Activated effector memory CD4-positive, alpha-beta T cell treated with anti-CD3 and anti-CD28 coated beads, Interleukin-2, amount 50 U/mL, for 16 hours (primary cell): ENCODE measurements at regions not wholly inside any gene's neighbourhood (a gene's known extent, or its start where the extent isn't known, plus 50 kb on each side); places are given as distances from the start of the nearest gene placed in this dataset.

Experiments
- DNase-seq: peaks from one replicate; pipeline ENCODE4 v3.0.0-alpha.2; 2020

- DNase-seq, result no peak
These were observed 274.1 kb upstream of the TENM3 start for GRCh38 chr4:181969151-181969550.

- DNase-seq, result no peak
These were observed 272.8 kb upstream of the TENM3 start for GRCh38 chr4:181970366-181970765.

DNA sequence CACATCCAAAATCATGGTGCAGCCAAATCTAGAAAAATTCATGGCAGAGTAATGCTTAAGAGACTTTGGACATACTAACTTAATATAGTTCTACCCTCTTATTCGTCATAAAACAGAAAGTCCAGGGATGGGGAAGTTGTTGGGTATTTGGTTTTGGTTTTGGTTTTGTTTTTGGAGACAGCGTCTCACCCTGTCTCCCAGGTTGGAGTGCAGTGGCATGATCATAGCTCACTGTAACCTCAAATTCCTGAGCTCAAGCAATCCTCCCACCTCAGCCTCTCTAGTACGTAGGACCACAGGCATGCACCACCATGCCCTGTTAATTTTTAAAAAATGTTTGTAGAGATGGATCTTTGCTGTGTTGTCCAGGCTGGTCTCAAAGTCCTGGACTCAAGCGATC lies 271.8 kb upstream of the TENM3 start:
- no peak for DNase-seq

- DNase-seq, result no peak
These were observed 271.2 kb upstream of the TENM3 start for GRCh38 chr4:181971973-181972372.

GRCh38 chr4:181976764-181977163 lies 266.4 kb upstream of the TENM3 start:
- no peak for DNase-seq

- no peak for DNase-seq
These were observed 260.8 kb upstream of the TENM3 start for GRCh38 chr4:181982437-181982836.

- DNase-seq, result no peak
These were observed 260.3 kb upstream of the TENM3 start for GRCh38 chr4:181982856-181983255.

DNA sequence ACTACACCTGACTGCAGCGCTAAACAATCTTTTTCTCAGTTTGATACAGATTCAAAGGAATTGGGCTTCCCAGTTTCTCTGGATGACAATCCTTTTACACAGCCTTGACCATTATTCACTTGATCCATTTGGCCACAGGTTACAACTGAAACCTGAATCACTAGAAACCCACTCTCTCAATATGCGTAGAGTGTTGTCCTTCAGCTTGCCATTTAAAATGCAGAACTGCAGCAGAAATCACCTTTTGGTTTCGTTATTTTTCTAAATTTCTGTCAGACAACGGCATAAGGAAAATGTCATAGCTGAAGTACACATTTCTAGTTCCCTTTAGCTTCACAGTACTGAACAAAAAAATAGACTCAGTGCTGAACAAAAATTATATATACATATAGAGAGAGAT lies 255.8 kb upstream of the TENM3 start:
- DNase-seq, result no peak

DNA sequence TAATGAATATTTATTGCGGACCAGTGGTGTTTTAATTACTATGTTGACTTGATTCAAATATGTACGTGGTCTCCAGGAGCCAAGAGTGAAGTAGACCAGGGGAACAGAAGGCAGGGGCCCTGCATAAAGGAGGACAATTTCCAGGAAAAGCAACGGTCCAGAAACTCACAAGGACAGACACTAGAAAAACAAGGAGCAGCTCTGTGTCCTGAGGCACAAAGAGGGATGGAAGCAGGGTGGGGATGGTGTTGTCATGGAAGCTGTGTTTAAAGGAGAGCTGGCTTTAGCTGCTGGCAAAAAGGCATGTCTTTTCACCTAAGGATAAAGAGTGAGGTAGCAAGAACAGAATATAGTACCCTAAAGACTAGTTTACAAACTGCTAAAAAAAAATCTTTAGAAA lies 254.1 kb upstream of the TENM3 start:
- no peak for DNase-seq

- DNase-seq, result no peak
These were observed 251.7 kb upstream of the TENM3 start for GRCh38 chr4:181991369-181992108.

- no peak for DNase-seq
These were observed 244.6 kb upstream of the TENM3 start for GRCh38 chr4:181998398-181999295.

DNA sequence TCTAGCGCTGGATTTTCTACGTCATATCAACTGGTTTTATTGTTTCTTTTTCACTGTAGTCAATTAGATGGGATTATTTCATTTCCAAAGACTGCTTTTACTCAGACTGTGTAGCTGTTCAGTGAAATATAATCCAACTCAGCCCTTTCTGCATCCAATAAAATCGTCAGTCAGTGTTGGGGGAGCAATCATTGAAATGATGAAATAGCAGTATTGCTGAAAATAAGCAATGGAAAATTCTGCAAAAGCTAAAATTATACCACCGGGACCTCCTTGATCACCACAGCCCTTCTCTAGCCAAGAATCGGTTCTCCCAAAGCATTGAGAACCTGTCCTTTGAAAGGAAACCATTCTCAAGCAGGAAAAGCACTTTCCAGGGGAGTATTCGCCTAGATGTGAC lies 243.1 kb upstream of the TENM3 start:
- DNase-seq, result no peak

DNA sequence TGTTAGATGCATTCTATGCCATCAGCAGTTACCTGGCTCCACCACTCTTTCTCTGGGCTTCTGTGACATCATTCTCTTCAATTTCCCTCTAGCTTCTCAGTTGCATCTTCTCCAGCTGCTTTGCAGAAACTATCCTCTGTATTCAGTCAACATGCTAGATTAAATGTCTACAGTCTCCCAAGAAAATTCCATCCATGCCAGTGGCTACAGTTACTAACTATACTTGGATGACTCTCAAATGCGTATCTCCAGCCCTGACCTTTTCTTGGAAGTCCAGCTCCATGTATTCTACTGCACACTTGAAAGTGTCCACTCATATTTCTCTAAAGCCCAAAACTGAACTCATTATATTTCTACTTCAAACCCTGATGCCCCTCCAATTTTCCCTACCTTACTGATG lies 232.3 kb upstream of the TENM3 start:
- no peak for DNase-seq

DNA sequence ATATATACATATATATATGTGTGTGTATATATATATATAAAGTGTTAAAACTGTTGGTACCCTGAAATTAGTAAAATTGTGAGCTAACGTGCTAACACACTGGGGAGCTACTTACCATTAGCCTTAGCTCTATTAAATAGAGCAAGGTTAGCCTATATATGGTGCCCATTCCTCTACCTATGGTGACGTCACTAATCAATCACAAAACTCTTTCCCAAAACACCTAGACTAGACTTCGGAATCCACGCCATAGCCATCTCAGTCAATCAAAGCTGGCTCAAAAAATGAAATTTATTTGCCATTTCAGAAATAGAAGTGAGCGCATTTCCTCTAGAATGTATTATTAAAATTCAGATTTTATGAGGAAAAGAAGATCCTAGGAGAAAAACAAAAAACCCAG lies 229.0 kb upstream of the TENM3 start:
- no peak for DNase-seq

- no peak for DNase-seq
These were observed 228.2 kb upstream of the TENM3 start for GRCh38 chr4:182015014-182015413.

DNA sequence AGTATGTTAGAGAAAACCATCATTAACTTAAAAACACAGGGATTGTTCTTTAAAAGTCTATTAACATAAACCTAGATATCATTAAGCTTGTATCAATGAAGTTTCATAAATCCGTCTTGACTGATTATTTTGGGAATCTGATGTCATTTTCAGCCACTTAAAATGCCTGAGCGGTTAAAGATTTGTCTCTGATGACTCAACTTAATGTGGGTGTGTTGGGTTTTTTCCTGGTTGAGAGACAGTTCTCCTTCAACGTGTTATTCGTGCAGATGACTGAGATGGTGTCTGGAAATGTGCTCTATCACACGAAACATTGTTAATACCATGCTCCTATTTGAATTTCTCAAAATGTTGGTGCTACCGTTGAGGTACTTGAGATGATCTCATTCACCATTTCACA lies 227.3 kb upstream of the TENM3 start:
- DNase-seq, result no peak

GRCh38 chr4:182017038-182017437 lies 226.2 kb upstream of the TENM3 start:
- DNase-seq, result no peak

DNA sequence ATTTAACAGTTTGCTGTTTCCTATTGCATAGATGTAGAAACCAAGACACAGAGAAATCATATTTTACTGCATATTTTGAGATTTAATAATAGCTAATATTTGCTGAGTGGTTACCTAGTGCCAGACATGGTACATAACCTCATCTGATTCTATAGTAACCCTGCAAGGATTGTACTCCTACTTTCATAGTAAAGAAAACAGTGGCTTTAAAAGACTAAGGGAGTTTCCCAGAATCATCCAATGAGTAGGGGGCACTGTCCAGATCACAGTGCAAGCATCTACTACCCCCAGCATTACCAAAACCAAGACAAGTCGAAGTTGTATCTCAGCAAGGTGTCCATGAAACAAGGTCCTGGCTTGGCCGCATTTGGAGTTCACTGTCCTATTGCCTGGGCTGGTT lies 224.5 kb upstream of the TENM3 start:
- DNase-seq, result no peak

DNA sequence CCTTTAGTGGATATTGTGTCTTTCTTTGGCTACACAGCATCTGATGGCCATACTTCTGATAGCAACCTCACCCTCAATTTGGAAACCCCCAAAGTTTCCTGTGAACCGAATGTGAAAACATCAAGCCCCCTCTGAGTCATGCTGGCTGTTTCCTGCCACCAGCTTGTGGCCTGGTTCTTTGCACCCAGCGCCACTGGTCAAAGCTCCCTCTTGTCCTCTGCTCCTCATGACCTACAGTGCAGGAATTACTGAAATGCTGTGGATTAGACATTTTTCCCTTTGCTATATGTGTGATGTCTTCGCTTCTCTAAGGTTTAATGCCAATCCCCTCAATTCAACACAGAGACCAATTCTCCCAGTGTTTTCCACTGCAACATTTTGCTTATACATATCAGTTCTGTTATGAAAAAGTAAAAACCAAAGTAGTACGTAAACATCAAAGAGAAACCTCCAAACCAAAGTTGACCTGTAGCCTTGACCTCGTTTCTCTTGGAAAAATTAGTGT lies 224.0 kb upstream of the TENM3 start:
- DNase-seq, result no peak

DNA sequence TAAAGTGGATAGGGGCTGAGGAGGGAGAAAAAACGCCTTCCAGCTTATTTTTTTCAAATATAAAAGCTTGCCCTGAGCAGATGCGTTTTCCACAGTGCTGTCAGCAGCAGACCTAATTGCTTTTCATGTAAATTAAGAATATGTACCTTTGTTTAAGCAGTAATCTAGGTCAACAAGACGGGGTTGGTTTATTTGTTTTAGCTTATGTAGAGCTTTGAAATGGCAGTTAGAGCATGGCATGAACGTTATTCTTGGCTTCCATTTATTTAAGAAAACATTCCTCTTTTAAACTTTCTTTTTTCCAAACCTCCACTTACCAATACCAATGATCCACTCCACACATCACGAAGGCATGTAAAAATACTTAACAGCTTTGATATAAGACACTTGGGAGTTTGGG lies 220.3 kb upstream of the TENM3 start:
- no peak for DNase-seq

DNA sequence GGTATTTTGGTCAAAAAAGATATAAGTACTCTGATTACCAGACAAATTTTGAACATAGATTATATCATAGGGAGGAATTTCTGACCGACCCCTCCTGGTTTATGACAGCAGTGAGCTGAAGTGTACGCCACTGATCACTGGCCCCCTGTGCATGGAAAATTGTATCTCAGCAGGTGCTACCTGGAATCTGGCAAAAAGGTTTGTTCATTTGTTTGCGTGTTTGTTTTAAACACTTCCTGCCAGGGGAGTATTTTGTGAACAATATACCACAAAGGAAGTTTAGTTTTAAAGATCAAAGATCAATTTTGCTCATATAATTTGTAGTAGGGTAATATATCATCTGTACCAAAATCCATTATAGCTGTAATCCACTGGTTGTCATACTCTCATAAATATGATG lies 219.7 kb upstream of the TENM3 start:
- DNase-seq, result no peak

- DNase-seq, result no peak
These were observed 200.3 kb upstream of the TENM3 start for GRCh38 chr4:182042945-182043344.

DNA sequence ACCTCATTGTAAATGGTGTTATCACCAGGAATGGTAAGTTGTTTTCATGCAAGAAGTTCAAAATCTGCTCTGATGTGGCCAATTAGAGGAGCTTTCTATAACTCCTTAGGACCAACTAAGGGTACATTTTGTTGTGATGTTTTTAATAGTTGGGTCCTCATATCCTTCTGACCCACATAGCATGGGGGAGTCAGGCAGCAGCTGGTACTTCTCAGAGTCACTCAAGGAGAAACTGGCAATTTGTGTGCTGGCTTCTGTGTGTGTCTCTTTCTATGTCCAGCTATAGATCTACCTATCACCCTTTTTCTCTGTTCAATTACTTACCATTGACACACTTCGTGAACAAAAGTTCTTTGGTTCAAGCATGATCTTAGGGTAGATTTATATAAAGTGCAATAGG lies 194.3 kb upstream of the TENM3 start:
- DNase-seq, result no peak

- no peak for DNase-seq
These were observed 186.3 kb upstream of the TENM3 start for GRCh38 chr4:182056866-182057265.
